ENCODE measurements at regions not wholly inside any gene's neighbourhood (a gene's known extent, or its start where the extent isn't known, plus 50 kb on each side); places are given as distances from the start of the nearest gene placed in this dataset.

DNA sequence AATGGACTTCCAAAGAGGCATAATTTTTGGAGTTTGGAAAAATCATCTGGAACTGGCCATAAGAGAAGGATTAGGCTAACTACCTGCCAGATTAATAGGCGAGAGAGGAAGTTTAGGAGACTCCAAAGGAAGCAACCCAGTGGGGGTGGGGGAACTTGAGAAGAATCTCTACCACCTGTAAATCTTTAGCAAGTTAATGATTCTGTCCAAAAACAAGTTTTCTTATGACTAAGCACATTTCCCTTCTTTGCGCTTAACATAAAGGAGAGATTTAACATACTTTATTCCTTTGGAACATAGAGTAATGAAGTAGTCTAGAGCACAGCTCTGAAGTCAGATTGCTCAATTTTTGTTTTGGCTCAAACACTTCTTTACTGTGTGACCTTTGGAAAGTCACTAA, 58.2 kb upstream of the PAPPA start:
- TF ChIP-seq EP300 (IDR thresholded peaks at IDR 0.05) (no peak), JUN (IDR thresholded peaks at IDR 0.05) (no peak), CEBPB (IDR thresholded peaks at IDR 0.05) (peak in 1 of 2 experiments; percentile 35; a peak in 1 of 4 replicates), EHF (CRISPR knock-in tag; IDR thresholded peaks at IDR 0.05) (no peak), POLR2A (IDR thresholded peaks at IDR 0.05; ENCODE audit: low read length) (no peak), KDM1A (IDR thresholded peaks at IDR 0.05; ENCODE audit: low read depth) (no peak), ZNF302 (CRISPR knock-in tag; IDR thresholded peaks at IDR 0.05) (no peak)
- TF ChIP-seq, protein P1, sequence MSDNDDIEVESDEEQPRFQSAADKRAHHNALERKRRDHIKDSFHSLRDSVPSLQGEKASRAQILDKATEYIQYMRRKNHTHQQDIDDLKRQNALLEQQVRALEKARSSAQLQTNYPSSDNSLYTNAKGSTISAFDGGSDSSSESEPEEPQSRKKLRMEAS (IDR thresholded peaks at IDR 0.05) = no peak
- TF ChIP-seq, protein P2, sequence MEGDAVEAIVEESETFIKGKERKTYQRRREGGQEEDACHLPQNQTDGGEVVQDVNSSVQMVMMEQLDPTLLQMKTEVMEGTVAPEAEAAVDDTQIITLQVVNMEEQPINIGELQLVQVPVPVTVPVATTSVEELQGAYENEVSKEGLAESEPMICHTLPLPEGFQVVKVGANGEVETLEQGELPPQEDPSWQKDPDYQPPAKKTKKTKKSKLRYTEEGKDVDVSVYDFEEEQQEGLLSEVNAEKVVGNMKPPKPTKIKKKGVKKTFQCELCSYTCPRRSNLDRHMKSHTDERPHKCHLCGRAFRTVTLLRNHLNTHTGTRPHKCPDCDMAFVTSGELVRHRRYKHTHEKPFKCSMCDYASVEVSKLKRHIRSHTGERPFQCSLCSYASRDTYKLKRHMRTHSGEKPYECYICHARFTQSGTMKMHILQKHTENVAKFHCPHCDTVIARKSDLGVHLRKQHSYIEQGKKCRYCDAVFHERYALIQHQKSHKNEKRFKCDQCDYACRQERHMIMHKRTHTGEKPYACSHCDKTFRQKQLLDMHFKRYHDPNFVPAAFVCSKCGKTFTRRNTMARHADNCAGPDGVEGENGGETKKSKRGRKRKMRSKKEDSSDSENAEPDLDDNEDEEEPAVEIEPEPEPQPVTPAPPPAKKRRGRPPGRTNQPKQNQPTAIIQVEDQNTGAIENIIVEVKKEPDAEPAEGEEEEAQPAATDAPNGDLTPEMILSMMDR (IDR thresholded peaks at IDR 0.05) = no peak
- TF ChIP-seq, protein P3, sequence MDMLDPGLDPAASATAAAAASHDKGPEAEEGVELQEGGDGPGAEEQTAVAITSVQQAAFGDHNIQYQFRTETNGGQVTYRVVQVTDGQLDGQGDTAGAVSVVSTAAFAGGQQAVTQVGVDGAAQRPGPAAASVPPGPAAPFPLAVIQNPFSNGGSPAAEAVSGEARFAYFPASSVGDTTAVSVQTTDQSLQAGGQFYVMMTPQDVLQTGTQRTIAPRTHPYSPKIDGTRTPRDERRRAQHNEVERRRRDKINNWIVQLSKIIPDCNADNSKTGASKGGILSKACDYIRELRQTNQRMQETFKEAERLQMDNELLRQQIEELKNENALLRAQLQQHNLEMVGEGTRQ (IDR thresholded peaks at IDR 0.05) = no peak
